RWPE2 (cell line): ENCODE measurements at regions not wholly inside any gene's neighbourhood (a gene's known extent, or its start where the extent isn't known, plus 50 kb on each side); places are given as distances from the start of the nearest gene placed in this dataset.

ENCODE experiments used
- ATAC-seq: fragments of 200-7000 bp; cut with Tn5 transposase; 3 replicates; pipeline ENCODE4 v1.9.1; 2021; ENCODE audit warnings: low read depth
- DNase-seq: peaks from one replicate; pipeline ENCODE4 v3.0.0-alpha.2; 2020; ENCODE audit warnings: low spot score
- H3K27ac ChIP-seq: fragments of 450-650 bp; 2 replicates; pipeline ENCODE4 v1.5.1; 2017; ENCODE audit warnings: mild to moderate bottlenecking; ENCODE audit not compliant: poor library complexity, severe bottlenecking
- H3K27me3 ChIP-seq: fragments of 250-450 bp; sonication (Bioruptor Pico); 2 replicates; pipeline ENCODE4 v1.5.1; 2021; ENCODE audit warnings: mild to moderate bottlenecking, moderate library complexity; ENCODE audit not compliant: insufficient read depth, poor library complexity, severe bottlenecking
- H3K36me3 ChIP-seq: fragments of 250-450 bp; sonication (Bioruptor Pico); 2 replicates; pipeline ENCODE4 v1.5.1; 2020; ENCODE audit warnings: low read depth, mild to moderate bottlenecking, moderate library complexity
- H3K4me1 ChIP-seq: fragments of 250-450 bp; sonication (Bioruptor Pico); 2 replicates; pipeline ENCODE4 v1.5.1; 2021; ENCODE audit warnings: mild to moderate bottlenecking, moderate library complexity; ENCODE audit not compliant: insufficient read depth, poor library complexity, severe bottlenecking
- H3K4me3 ChIP-seq: fragments of 250-450 bp; sonication (Bioruptor Pico); 2 replicates; pipeline ENCODE4 v1.5.1; 2021; ENCODE audit warnings: mild to moderate bottlenecking, moderate library complexity; ENCODE audit not compliant: severe bottlenecking
- H3K9me3 ChIP-seq: fragments of 250-450 bp; sonication (Bioruptor Pico); 2 replicates; pipeline ENCODE4 v1.5.1; 2021; ENCODE audit warnings: mild to moderate bottlenecking, moderate library complexity; ENCODE audit not compliant: severe bottlenecking
- CTCF ChIP-seq: fragments of 450-650 bp; IDR thresholded peaks from one replicate; pipeline ENCODE4 v1.5.1; 2017; ENCODE audit warnings: mild to moderate bottlenecking, moderate library complexity; ENCODE audit not compliant: poor library complexity, severe bottlenecking

GRCh38 chr7:155377838-155378579 lies 79.9 kb upstream of the EN2 start:
- H3K36me3 ChIP-seq, result no peaks in the 10 kb centered on the region
- no peak overlapping the region for H3K27ac ChIP-seq
- ATAC-seq (peak; percentile 42), DNase-seq (no peak)
- no peaks in the 10 kb centered on the region for H3K4me1 ChIP-seq
- H3K27me3 ChIP-seq, result peaks cover 100% of the 10 kb centered on the region
- no peak for TF ChIP-seq CTCF
- H3K4me3 ChIP-seq, result no peak overlapping the region
- H3K9me3 ChIP-seq, result no peaks in the 10 kb centered on the region

- DNase-seq (no peak), ATAC-seq (no peak)
- Histone ChIP-seq H3K36me3 (no peaks in the 10 kb centered on the region), H3K4me1 (no peaks in the 10 kb centered on the region), H3K9me3 (no peaks in the 10 kb centered on the region), H3K27ac (no peak overlapping the region), H3K4me3 (no peak overlapping the region), H3K27me3 (peaks cover 100% of the 10 kb centered on the region)
- no peak for TF ChIP-seq CTCF
Measured at GRCh38 chr7:155378580-155378934, 79.4 kb upstream of the EN2 start.

- peaks cover 100% of the 10 kb centered on the region for H3K27me3 ChIP-seq
- H3K36me3 ChIP-seq, result no peaks in the 10 kb centered on the region
- no peak for ATAC-seq
- no peak overlapping the region for H3K27ac ChIP-seq
- no peaks in the 10 kb centered on the region for H3K9me3 ChIP-seq
- DNase-seq, result no peak
- H3K4me3 ChIP-seq, result no peak overlapping the region
- TF ChIP-seq CTCF, result no peak
- no peaks in the 10 kb centered on the region for H3K4me1 ChIP-seq
Measured at GRCh38 chr7:155378959-155379871, 78.7 kb upstream of the EN2 start.

GRCh38 chr7:155380221-155380861 lies 77.6 kb upstream of the EN2 start:
- Histone ChIP-seq H3K9me3 (no peaks in the 10 kb centered on the region), H3K27ac (no peak overlapping the region), H3K4me1 (no peaks in the 10 kb centered on the region), H3K27me3 (peaks cover 99% of the 10 kb centered on the region), H3K4me3 (no peak overlapping the region), H3K36me3 (no peaks in the 10 kb centered on the region)
- TF ChIP-seq CTCF, result peak; percentile 80
- peak; percentile 76 for ATAC-seq
- DNase-seq, result no peak
